SH-SY5Y (cell line): ENCODE measurements at regions not wholly inside any gene's neighbourhood (a gene's known extent, or its start where the extent isn't known, plus 50 kb on each side); places are given as distances from the start of the nearest gene placed in this dataset.

ENCODE experiments used
- GATA2 ChIP-seq: IDR thresholded peaks from 2 replicates; pipeline ENCODE4 v1.6.1; 2011; ENCODE audit warnings: mild to moderate bottlenecking, low read depth, low read length
- GATA3 ChIP-seq: IDR thresholded peaks from 2 replicates; pipeline ENCODE4 v1.6.1; 2011; ENCODE audit warnings: low read depth, mild to moderate bottlenecking, low read length, moderate library complexity

DNA sequence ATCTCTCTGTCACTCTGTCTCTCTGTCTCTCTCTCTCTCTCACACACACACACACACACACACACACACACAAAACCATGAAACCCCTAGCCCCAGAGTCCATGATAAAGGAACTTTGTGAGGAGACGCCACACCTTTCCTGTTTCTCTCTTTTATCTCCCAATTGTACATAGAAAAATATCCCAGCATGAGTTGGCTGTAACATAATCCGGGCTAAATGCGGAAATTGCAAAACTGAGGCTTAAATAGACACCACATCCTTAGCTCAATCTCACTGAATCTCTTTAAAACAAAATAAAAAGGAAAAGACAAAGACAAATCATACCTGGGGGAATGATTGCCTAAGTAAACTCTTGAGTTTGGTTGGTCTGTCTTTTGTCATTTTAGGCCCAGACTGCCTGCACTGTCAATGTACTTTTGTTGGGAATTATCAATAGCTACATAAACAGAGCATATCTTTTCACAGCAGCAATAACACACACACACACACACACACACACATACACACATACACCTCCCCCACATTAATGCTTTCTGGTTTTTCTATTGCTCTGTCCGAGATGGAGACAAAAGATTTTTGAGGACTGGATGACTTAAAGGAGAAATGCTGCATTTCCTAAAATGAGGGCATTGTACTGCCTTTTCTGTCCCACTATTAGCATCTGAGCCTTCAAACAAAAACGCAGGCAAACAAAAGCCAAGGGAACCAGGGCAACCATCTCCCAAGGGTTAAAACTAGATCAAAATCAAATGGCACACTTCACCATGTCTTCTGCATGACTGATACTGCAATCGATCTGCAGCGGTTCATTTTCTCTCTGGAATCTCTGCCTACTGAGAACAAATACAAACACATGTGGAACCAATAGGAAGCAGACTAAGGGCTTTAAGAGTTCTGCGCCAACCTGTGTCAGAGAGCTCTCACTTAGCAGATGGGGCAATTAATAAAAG, 321.5 kb downstream of the NFIB start:
- TF ChIP-seq GATA2 (no peak), GATA3 (no peak)
